Choroid plexus epithelial cell (primary cell): ENCODE measurements at regions not wholly inside any gene's neighbourhood (a gene's known extent, or its start where the extent isn't known, plus 50 kb on each side); places are given as distances from the start of the nearest gene placed in this dataset.
A peak's percentile ranks its signal among the peaks of the same experiment; 100 is the strongest.
"Not testable (repeated sequence)": the region's sequence is repeated elsewhere in the genome, so short reads cannot be mapped to it uniquely, and the experiment has no call there.

Experiments
- DNase-seq: peaks from one replicate; pipeline ENCODE4 v3.0.0-alpha.2; 2010; ENCODE audit warnings: low read depth
- H3K4me3 ChIP-seq: 2 replicates; pipeline ENCODE4 v1.5.1; 2011; ENCODE audit warnings: low read depth, mild to moderate bottlenecking, control low read depth, low read length, moderate library complexity
- TF ChIP-seq, protein P1 (sequence below): conservative IDR thresholded peaks from 2 replicates; pipeline ENCODE4 v1.5.1; 2011; ENCODE audit warnings: low read depth, mild to moderate bottlenecking, control low read depth, inconsistent platforms, low read length, moderate library complexity

DNA sequence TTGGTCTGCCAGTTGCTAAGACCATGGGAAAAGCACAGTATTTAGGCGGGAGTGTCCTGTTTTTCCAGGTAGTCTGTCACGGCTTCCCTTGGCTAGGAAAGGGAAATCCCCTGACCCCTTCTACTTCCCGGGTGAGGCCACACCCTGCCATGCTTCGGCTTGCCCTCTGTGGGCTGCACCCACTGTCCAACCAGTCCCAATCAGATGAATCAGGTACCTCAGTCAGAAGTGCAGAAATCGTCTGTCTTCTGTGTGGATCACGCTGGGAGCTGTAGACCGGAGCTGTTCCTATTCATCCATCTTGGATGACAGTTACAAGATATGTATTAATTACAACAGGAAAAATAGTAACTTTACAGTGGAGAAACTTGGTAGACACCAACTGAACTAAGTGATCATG lies 188.2 kb downstream of the TPBG start:
- TF ChIP-seq, protein P1, sequence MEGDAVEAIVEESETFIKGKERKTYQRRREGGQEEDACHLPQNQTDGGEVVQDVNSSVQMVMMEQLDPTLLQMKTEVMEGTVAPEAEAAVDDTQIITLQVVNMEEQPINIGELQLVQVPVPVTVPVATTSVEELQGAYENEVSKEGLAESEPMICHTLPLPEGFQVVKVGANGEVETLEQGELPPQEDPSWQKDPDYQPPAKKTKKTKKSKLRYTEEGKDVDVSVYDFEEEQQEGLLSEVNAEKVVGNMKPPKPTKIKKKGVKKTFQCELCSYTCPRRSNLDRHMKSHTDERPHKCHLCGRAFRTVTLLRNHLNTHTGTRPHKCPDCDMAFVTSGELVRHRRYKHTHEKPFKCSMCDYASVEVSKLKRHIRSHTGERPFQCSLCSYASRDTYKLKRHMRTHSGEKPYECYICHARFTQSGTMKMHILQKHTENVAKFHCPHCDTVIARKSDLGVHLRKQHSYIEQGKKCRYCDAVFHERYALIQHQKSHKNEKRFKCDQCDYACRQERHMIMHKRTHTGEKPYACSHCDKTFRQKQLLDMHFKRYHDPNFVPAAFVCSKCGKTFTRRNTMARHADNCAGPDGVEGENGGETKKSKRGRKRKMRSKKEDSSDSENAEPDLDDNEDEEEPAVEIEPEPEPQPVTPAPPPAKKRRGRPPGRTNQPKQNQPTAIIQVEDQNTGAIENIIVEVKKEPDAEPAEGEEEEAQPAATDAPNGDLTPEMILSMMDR: no peak
- DNase-seq: no peak
- H3K4me3 ChIP-seq: no peak overlapping the region

DNA sequence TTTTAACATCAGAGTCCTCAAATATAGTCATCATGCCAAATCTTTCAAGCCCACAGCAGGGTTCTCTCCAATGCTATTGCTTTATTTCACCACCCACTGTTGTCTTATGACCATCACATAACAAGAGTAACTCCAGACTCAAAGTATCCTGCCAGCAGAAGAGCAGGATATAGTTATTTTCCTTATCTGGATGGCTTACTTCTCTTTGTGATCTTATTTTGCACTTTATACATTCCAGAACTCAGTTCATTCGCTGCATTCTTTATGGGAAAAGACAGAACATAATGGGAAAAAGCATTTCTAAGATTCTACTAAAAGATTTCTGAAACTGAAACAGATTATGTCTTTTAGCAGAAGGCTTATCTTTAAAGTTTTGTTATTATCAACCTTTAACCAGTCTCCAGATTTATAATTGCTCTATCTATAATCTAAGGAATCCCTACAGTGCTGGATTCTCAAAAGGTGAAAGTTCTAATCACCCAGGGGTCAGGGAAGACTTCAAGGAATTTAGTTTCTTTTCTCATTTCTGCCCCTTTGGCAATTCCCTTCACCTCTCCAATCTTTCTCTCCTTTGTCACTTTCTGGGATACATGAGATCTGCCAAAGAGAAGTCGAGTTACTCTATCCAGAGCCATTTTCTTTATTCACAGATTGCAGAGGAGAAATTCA lies 190.4 kb downstream of the TPBG start:
- peak; percentile 66 for DNase-seq
- no peak overlapping the region for H3K4me3 ChIP-seq
- TF ChIP-seq, protein P1: no peak

DNA sequence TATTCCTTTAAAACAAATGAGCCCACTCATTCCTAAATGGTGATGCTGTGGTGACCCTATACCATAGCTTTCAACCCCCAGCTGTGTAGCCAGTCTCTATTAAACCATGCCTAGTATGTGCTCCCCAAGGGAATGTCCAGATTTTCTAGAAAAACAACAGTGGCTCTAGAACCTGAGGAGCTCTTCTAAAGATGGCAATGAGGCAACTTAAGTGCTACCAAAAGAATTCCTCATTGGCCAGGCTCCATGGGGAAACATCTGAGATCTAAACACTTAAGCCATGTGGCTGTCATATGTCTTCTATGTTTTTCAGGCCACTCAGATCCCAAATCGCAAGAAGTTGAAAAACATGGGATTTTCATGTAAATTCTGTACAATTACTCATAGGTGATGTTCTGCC lies 191.0 kb downstream of the TPBG start:
- TF ChIP-seq, protein P1: no peak
- H3K4me3 ChIP-seq: no peak overlapping the region
- DNase-seq: peak; percentile 22

DNA sequence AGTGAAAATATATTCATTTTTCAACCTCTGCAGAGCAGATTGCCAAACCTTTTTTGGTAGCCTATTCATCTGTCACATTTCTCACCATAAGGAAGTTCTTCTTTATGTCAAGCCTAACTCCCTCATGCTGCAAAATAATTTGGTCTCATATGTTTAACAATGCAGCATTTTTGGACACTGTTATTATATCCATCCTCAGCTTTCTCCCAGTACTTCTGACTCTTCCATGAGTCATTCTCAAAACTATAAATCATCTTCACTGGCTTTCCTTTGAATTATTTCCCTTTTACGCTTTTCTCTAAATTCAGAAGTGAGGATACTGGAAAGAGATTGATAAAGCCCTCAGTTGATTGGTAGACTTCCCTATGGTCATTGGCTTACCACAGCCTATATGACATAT lies 192.2 kb downstream of the TPBG start:
- no peak for DNase-seq
- H3K4me3 ChIP-seq: no peak overlapping the region
- TF ChIP-seq, protein P1: no peak

DNA sequence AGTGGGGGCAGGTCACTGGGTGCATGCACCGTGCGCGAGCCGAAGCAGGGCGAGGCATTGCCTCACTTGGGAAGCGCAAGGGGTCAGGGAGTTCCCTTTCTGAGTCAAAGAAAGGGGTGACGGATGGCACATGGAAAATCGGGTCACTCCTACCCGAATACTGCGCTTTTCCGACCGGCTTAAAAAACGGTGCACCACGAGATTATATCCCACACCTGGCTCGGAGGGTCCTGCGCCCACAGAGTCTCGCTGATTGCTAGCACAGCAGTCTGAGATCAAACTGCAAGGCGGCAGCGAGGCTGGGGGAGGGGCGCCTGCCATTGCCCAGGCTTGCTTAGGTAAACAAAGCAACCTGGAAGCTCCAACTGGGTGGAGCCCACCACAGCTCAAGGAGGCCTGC lies 194.9 kb downstream of the TPBG start:
- DNase-seq, H3K4me3 ChIP-seq: not testable (repeated sequence)

DNA sequence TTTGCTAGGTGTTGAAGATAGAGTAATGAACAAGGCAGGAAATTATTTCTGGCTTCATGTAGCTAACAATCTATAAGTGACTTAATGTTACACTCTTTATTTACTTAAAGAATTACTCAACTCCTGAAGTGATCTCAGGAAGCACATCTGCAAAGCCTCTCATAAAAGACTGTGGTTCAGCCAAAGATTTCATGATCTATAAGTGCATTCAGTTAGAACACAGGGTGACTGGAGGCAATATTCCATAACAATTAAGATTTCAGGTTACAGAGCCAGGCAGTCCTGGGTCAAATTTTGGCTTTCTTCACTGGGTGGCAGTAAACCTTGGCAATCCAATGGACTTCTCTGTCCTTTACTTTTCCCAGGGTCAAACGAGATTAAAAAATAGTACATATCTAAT lies 204.0 kb downstream of the TPBG start:
- TF ChIP-seq, protein P1: no peak
- no peak overlapping the region for H3K4me3 ChIP-seq

DNA sequence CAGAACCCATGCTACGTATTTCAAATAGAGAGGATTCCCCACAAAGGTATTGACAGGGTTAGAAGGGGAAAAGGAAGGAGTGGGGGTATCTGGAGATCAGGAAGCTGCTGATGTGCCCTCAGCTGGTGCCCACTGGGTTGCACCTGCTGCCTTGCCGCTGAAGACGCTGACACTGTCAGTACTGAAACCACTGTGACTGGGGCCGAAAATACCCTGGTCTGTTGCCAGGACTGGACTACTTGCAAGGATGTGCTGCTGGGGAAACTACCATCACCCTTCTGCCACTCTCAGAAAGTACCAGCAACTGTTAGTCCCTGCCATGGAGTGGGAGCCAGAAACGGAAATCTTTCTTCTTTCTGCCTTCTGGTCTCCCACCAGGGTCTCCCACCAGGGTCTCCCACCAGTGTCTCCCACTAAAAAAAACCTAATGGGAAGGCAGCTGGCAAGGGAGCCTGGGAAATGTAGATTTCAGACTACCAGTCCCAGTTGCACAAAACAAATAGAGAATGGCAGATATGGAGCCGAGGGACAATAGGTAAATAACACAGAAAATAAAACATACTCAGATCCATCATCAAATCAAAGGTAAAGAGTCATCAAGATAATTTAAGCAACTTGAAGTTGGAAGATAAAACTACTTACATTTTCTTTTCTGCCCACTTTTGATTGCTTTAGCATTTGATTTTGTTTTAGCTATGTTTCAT lies 204.8 kb downstream of the TPBG start:
- no peak for DNase-seq
- no peak overlapping the region for H3K4me3 ChIP-seq
- TF ChIP-seq, protein P1: no peak

More for the DNA sequence above, 204.0 kb downstream of the TPBG start:
- DNase-seq: no peak
